ENCODE measurements at regions not wholly inside any gene's neighbourhood (a gene's known extent, or its start where the extent isn't known, plus 50 kb on each side); places are given as distances from the start of the nearest gene placed in this dataset.

GRCh38 chr18:22687892-22688680, 245.0 kb upstream of the RBBP8 start:
- no peak for FAIRE-seq

GRCh38 chr18:22688877-22689496, 244.1 kb upstream of the RBBP8 start:
- TF ChIP-seq, protein P1, sequence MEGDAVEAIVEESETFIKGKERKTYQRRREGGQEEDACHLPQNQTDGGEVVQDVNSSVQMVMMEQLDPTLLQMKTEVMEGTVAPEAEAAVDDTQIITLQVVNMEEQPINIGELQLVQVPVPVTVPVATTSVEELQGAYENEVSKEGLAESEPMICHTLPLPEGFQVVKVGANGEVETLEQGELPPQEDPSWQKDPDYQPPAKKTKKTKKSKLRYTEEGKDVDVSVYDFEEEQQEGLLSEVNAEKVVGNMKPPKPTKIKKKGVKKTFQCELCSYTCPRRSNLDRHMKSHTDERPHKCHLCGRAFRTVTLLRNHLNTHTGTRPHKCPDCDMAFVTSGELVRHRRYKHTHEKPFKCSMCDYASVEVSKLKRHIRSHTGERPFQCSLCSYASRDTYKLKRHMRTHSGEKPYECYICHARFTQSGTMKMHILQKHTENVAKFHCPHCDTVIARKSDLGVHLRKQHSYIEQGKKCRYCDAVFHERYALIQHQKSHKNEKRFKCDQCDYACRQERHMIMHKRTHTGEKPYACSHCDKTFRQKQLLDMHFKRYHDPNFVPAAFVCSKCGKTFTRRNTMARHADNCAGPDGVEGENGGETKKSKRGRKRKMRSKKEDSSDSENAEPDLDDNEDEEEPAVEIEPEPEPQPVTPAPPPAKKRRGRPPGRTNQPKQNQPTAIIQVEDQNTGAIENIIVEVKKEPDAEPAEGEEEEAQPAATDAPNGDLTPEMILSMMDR (IDR thresholded peaks at IDR 0.05; ENCODE audit: borderline replicate concordance, extremely low read depth, insufficient read depth), result no peak
- no peak overlapping the region for H3K4me3 ChIP-seq (ENCODE audit: low read length in 3 of 3)
- intact Hi-C loops (cut with DNase I), result no loop called here
- no peak overlapping the region for H3K27ac ChIP-seq (ENCODE audit: low read depth in 2 of 2, low read length in 2 of 2)
- no peaks in the 10 kb centered on the region for H3K4me1 ChIP-seq (ENCODE audit: control insufficient read depth in 2 of 3, insufficient read depth in 2 of 3, low read depth in 1 of 3, low read length in 3 of 3)
- no peak overlapping the region for H3K9ac ChIP-seq (ENCODE audit: low read length in 3 of 3)
- H3K27me3 ChIP-seq (ENCODE audit: control insufficient read depth, insufficient read depth, low read length), result no peaks in the 10 kb centered on the region
- FAIRE-seq (no peak), DNase-seq (no peak)
- no peaks in the 10 kb centered on the region for H3K36me3 ChIP-seq (ENCODE audit: control insufficient read depth in 2 of 3, insufficient read depth in 3 of 3, low read length in 3 of 3)
- no peaks in the 10 kb centered on the region for H3K9me3 ChIP-seq (ENCODE audit: control insufficient read depth in 2 of 3, insufficient read depth in 1 of 3, low read length in 3 of 3)

More at GRCh38 chr18:22687892-22688680, 245.0 kb upstream of the RBBP8 start:
- intact Hi-C loops (cut with DNase I), result no loop called here
- DNase-seq, result no peak
- H3K9ac ChIP-seq (ENCODE audit: low read length in 3 of 3), result no peak overlapping the region
- no peaks in the 10 kb centered on the region for H3K36me3 ChIP-seq (ENCODE audit: control insufficient read depth in 2 of 3, insufficient read depth in 3 of 3, low read length in 3 of 3)
- H3K4me1 ChIP-seq (ENCODE audit: control insufficient read depth in 2 of 3, insufficient read depth in 2 of 3, low read depth in 1 of 3, low read length in 3 of 3), result no peaks in the 10 kb centered on the region
- TF ChIP-seq, protein P1 (IDR thresholded peaks at IDR 0.05; ENCODE audit: borderline replicate concordance, extremely low read depth, insufficient read depth), result no peak
- no peaks in the 10 kb centered on the region for H3K27me3 ChIP-seq (ENCODE audit: control insufficient read depth, insufficient read depth, low read length)
- no peak overlapping the region for H3K4me3 ChIP-seq (ENCODE audit: low read length in 3 of 3)
- H3K9me3 ChIP-seq (ENCODE audit: control insufficient read depth in 2 of 3, insufficient read depth in 1 of 3, low read length in 3 of 3), result no peaks in the 10 kb centered on the region
- no peak overlapping the region for H3K27ac ChIP-seq (ENCODE audit: low read depth in 2 of 2, low read length in 2 of 2)

GRCh38 chr18:22689712-22690111, 243.4 kb upstream of the RBBP8 start:
- intact Hi-C loops (cut with DNase I), result no loop called here
- H3K4me1 ChIP-seq (ENCODE audit: control insufficient read depth in 2 of 3, insufficient read depth in 2 of 3, low read depth in 1 of 3, low read length in 3 of 3), result no peaks in the 10 kb centered on the region
- H3K9ac ChIP-seq (ENCODE audit: low read length in 3 of 3), result no peak overlapping the region
- no peaks in the 10 kb centered on the region for H3K9me3 ChIP-seq (ENCODE audit: control insufficient read depth in 2 of 3, insufficient read depth in 1 of 3, low read length in 3 of 3)
- no peak for DNase-seq
- TF ChIP-seq, protein P1 (IDR thresholded peaks at IDR 0.05; ENCODE audit: borderline replicate concordance, extremely low read depth, insufficient read depth), result no peak
- FAIRE-seq, result no peak
- no peak overlapping the region for H3K27ac ChIP-seq (ENCODE audit: low read depth in 2 of 2, low read length in 2 of 2)
- H3K36me3 ChIP-seq (ENCODE audit: control insufficient read depth in 2 of 3, insufficient read depth in 3 of 3, low read length in 3 of 3), result no peaks in the 10 kb centered on the region
- no peaks in the 10 kb centered on the region for H3K27me3 ChIP-seq (ENCODE audit: control insufficient read depth, insufficient read depth, low read length)
- no peak overlapping the region for H3K4me3 ChIP-seq (ENCODE audit: low read length in 3 of 3)
